ENCODE measurements at regions not wholly inside any gene's neighbourhood (a gene's known extent, or its start where the extent isn't known, plus 50 kb on each side); places are given as distances from the start of the nearest gene placed in this dataset.

GRCh38 chr2:150403457-150403856 lies 84.0 kb downstream of the RND3 start (continued):
- TF ChIP-seq ELF1 (IDR thresholded peaks at IDR 0.05; ENCODE audit: borderline replicate concordance, low read depth) (no peak), POLR2AphosphoS5 (IDR thresholded peaks at IDR 0.05; ENCODE audit: low read depth, low read length) (no peak), POLR2A (IDR thresholded peaks at IDR 0.05; ENCODE audit: borderline replicate concordance, extremely low read depth, insufficient read depth, insufficient read length) (no peak), CEBPB (IDR thresholded peaks at IDR 0.05; ENCODE audit: low read depth) (no peak), EZH2 (IDR thresholded peaks at IDR 0.05) (no peak), SIN3A (IDR thresholded peaks at IDR 0.05; ENCODE audit: low read depth) (no peak), EZH2phosphoT487 (IDR thresholded peaks at IDR 0.05; ENCODE audit: borderline replicate concordance) (no peak), MAX (IDR thresholded peaks at IDR 0.05) (no peak)

GRCh38 chr2:150402953-150403352 lies 84.5 kb downstream of the RND3 start:
- POLR2A ChIA-PET = no interaction called here
- H4K20me1 ChIP-seq (ENCODE audit: insufficient read depth) = no peaks in the 10 kb centered on the region
- intact Hi-C loops (cut with micrococcal nuclease) = no loop called here

GRCh38 chr2:150400849-150401248 lies 86.6 kb downstream of the RND3 start:
- ChIA-PET POLR2A (no interaction called here), RAD21 (ENCODE audit: low non-redundant PET in 1 of 2, low total read pairs in 2 of 2, uncharacterized antibody in 2 of 2, unreplicated experiment in 2 of 2) (no interaction called here), CTCF (no interaction called here)
- no peaks in the 10 kb centered on the region for H3K36me3 ChIP-seq (ENCODE audit: control insufficient read depth in 1 of 2, insufficient read depth in 2 of 2, low read length in 2 of 2)
- H2AFZ ChIP-seq (ENCODE audit: low read depth, low read length, poor library complexity, severe bottlenecking) = no peak overlapping the region
- intact Hi-C loops (cut with micrococcal nuclease) = no loop called here
- no peaks in the 10 kb centered on the region for H3K9me3 ChIP-seq (ENCODE audit: control insufficient read depth in 1 of 2, insufficient read depth in 1 of 2, low read depth in 1 of 2, low read length in 2 of 2)
- no peak overlapping the region for H3K9ac ChIP-seq (ENCODE audit: low read length)
- H3K4me2 ChIP-seq (ENCODE audit: low read length) = no peak overlapping the region
- H3K4me1 ChIP-seq (ENCODE audit: control insufficient read depth in 1 of 2, insufficient read depth in 2 of 2, low read length in 2 of 2) = no peaks in the 10 kb centered on the region
- DNase-seq (ENCODE audit: low read depth, low spot score) (no peak), ATAC-seq (no peak)
- no peak overlapping the region for H3K4me3 ChIP-seq (replicated peaks in 1 of 2; ENCODE audit: low read depth in 1 of 2, low read length in 2 of 2)
- no peak overlapping the region for H3K27ac ChIP-seq (ENCODE audit: low read depth, low read length)
- H3K79me2 ChIP-seq (ENCODE audit: insufficient read depth, low read length) = no peaks in the 10 kb centered on the region
- BruUV-seq (replicated peaks) = no TSS peak
- H3K9me2 ChIP-seq (ENCODE audit: insufficient read depth) = no peaks in the 10 kb centered on the region
- no peaks in the 10 kb centered on the region for H3K27me3 ChIP-seq (ENCODE audit: insufficient read depth, low read length)
- TF ChIP-seq FOSL1 (IDR thresholded peaks at IDR 0.05; ENCODE audit: low read depth) = no peak
- TF ChIP-seq CTCF (IDR thresholded peaks at IDR 0.05 in 2 of 3, conservative IDR thresholded peaks at IDR 0.05 in 1 of 3; ENCODE audit: borderline replicate concordance in 1 of 3, insufficient read depth in 1 of 3, low read depth in 2 of 3, low read length in 2 of 3) = no peak
- no peak for TF ChIP-seq RAD21 (IDR thresholded peaks at IDR 0.05; ENCODE audit: low read depth)
- no peak for TF ChIP-seq ATF3 (IDR thresholded peaks at IDR 0.05)
- no peaks in the 10 kb centered on the region for H4K20me1 ChIP-seq (ENCODE audit: insufficient read depth)

More at GRCh38 chr2:150402953-150403352, 84.5 kb downstream of the RND3 start:
- Histone ChIP-seq H3K36me3 (ENCODE audit: control insufficient read depth in 1 of 2, insufficient read depth in 2 of 2, low read length in 2 of 2) (no peaks in the 10 kb centered on the region), H3K4me1 (ENCODE audit: control insufficient read depth in 1 of 2, insufficient read depth in 2 of 2, low read length in 2 of 2) (no peaks in the 10 kb centered on the region), H3K4me2 (ENCODE audit: low read length) (no peak overlapping the region), H3K9me2 (ENCODE audit: insufficient read depth) (no peaks in the 10 kb centered on the region), H2AFZ (ENCODE audit: low read depth, low read length, poor library complexity, severe bottlenecking) (no peak overlapping the region), H3K79me2 (ENCODE audit: insufficient read depth, low read length) (no peaks in the 10 kb centered on the region), H3K4me3 (replicated peaks in 1 of 2; ENCODE audit: low read depth in 1 of 2, low read length in 2 of 2) (no peak overlapping the region), H3K27ac (ENCODE audit: low read depth, low read length) (no peak overlapping the region), H3K9me3 (ENCODE audit: control insufficient read depth in 1 of 2, insufficient read depth in 1 of 2, low read depth in 1 of 2, low read length in 2 of 2) (no peaks in the 10 kb centered on the region), H3K9ac (ENCODE audit: low read length) (no peak overlapping the region), H3K27me3 (ENCODE audit: insufficient read depth, low read length) (no peaks in the 10 kb centered on the region)
- CTCF ChIA-PET = no interaction called here
- DNase-seq (ENCODE audit: low read depth, low spot score) (no peak), ATAC-seq (no peak)
- no peak for TF ChIP-seq SP1 (IDR thresholded peaks at IDR 0.05; ENCODE audit: low read depth)
- RAD21 ChIA-PET (ENCODE audit: low non-redundant PET in 1 of 2, low total read pairs in 2 of 2, uncharacterized antibody in 2 of 2, unreplicated experiment in 2 of 2) = no interaction called here
- no TSS peak for BruUV-seq (replicated peaks)
